Heart left ventricle (tissue), 13 donors: ENCODE measurements at regions not wholly inside any gene's neighbourhood (a gene's known extent, or its start where the extent isn't known, plus 50 kb on each side); places are given as distances from the start of the nearest gene placed in this dataset.

Experiments
- CTCF ChIP-seq, 12 donors: fragments of 200-600 bp; sonication (generic) in 4 of 12; IDR thresholded peaks; one replicate each; pipeline versions ENCODE4 v1.5.0 to v1.8.0; 2018 to 2022; ENCODE audit warnings: antibody characterized with exemption in 12 of 12, mild to moderate bottlenecking in 5 of 12
- POLR2A ChIP-seq, 2 donors: fragments of 450-650 bp; IDR thresholded peaks; one replicate each; pipeline ENCODE4 v1.6.1; 2017; ENCODE audit warnings: antibody characterized with exemption in 2 of 2, mild to moderate bottlenecking in 2 of 2, moderate library complexity in 2 of 2
- donor health status: ischemic (EF 13 %, LVEDD 7.1; RV severe dilation, severe dysfunction).
- donor health status: DM: no; HTN: yes; CAD: no.
- donor health status: DM: no; HTN: no; CAD: no.
- donor health status: ischemic (EF 25% LVEDD 6.9; RV normal size, moderate dysfunction).
- donor health status: ischemic (EF 25% LVEDD 5.7; RV mildly dilated, moderate dysfunction).
- donor health status: ischemic (EF 35%, LVEDD 5.7; RV mildly dilated, moderate dysfunction).
- donor health status: nonischemic (EF 11% LVEDD 7.7; RV severe dilation, severe dysfunction).
- donor health status: DM: yes; HTN: yes; CAD: no.
- donor health status: PGD.
- donor health status: ischemic (EF 29% LVEDD 5.4; RV normal size, mild dysfunction).
- donor health status: nonischemic (EF 23%, LVEDD 6.1; RV moderate dilation, normal function).

- TF ChIP-seq CTCF (IDR thresholded peaks at IDR 0.05) (no peak), POLR2A (IDR thresholded peaks at IDR 0.05) (no peak)
Observed at GRCh38 chr15:69677403-69677802, 224.8 kb downstream of the RPLP1 start.
